ENCODE measurements at regions not wholly inside any gene's neighbourhood (a gene's known extent, or its start where the extent isn't known, plus 50 kb on each side); places are given as distances from the start of the nearest gene placed in this dataset.

- no peak overlapping the region for H3K4me3 ChIP-seq (replicated peaks in 1 of 3; ENCODE audit: low read depth in 2 of 3, low read length in 3 of 3)
- no peak overlapping the region for H3K27ac Mint-ChIP-seq
- H3K27me3 ChIP-seq (ENCODE audit: control insufficient read depth in 2 of 2, insufficient read depth in 2 of 2, low read length in 2 of 2) = no peaks in the 10 kb centered on the region
- peaks cover 0 to 4% of the 10 kb centered on the region in 2 donors for H3K9me3 ChIP-seq (replicated peaks in 1 of 2; ENCODE audit: control insufficient read depth in 1 of 2, insufficient read depth in 1 of 2, low read length in 2 of 2)
- H3K4me3 Mint-ChIP-seq = no peak overlapping the region
- TF ChIP-seq CTCF (IDR thresholded peaks at IDR 0.05) = no peak
- H3K4me1 ChIP-seq (ENCODE audit: control insufficient read depth in 1 of 2, insufficient read depth in 2 of 2, low read length in 2 of 2) = no peaks in the 10 kb centered on the region
- no peak overlapping the region for H3K9ac ChIP-seq (ENCODE audit: insufficient read depth, low read length, poor library complexity, severe bottlenecking)
- H3K36me3 Mint-ChIP-seq = no peaks in the 10 kb centered on the region
- no peaks in the 10 kb centered on the region for H3K79me2 ChIP-seq (ENCODE audit: insufficient read depth, low read length)
- H3K27ac ChIP-seq (ENCODE audit: low read depth in 1 of 2, low read length in 2 of 2) = no peak overlapping the region
- H3K4me2 ChIP-seq (replicated peaks; ENCODE audit: extremely low read depth, low read length, poor library complexity, severe bottlenecking) = no peak overlapping the region
- intact Hi-C loops (cut with micrococcal nuclease) = no loop called here
- H2AFZ ChIP-seq (ENCODE audit: insufficient read depth, low read depth, low read length, poor library complexity, severe bottlenecking) = no peak overlapping the region
- H3K4me1 Mint-ChIP-seq = no peaks in the 10 kb centered on the region
- no peaks in the 10 kb centered on the region for H3K36me3 ChIP-seq (replicated peaks in 1 of 2; ENCODE audit: control insufficient read depth in 1 of 2, insufficient read depth in 2 of 2, low read length in 2 of 2)
- 100% methylated on average over 2 of the region's 4 CpGs for WGBS (ENCODE audit: insufficient coverage)
- DNase-seq = no peak
- H3K9me3 Mint-ChIP-seq = peaks cover 0 to 5% (median 1%) of the 10 kb centered on the region in 7 donors
- no peaks in the 10 kb centered on the region for H4K20me1 ChIP-seq (ENCODE audit: insufficient read depth, low read length)
- peaks cover 0 to 3% (median 2%) of the 10 kb centered on the region in 3 donors for H3K27me3 Mint-ChIP-seq (ENCODE audit: low read depth in 3 of 3)
These were observed 456.5 kb upstream of the THRB start for GRCh38 chr3:24951180-24951579.

DNA sequence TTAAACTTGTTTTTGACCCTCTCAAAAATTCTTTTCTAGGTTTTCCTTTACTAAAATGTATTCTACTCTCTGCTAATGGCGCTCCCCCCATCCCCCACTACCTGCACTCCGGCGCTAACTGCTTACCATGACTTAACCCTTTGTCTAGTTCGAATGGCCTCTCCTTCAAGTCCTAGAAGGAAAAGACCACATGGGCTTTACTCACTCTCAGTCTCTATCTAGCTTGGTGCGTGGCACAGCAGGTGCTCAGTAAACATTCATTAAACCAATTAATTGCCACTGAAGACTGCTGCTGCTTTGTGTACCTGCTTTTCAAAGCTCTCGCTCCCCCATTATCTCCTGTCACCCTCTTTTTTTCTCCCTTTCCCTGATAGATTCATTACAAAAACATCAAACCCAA, 457.7 kb upstream of the THRB start:
- Histone ChIP-seq H4K20me1 (ENCODE audit: insufficient read depth, low read length) (no peaks in the 10 kb centered on the region), H3K4me2 (replicated peaks; ENCODE audit: extremely low read depth, low read length, poor library complexity, severe bottlenecking) (no peak overlapping the region), H3K27ac (ENCODE audit: low read depth in 1 of 2, low read length in 2 of 2) (no peak overlapping the region), H3K27me3 (ENCODE audit: control insufficient read depth in 2 of 2, insufficient read depth in 2 of 2, low read length in 2 of 2) (no peaks in the 10 kb centered on the region), H3K9ac (ENCODE audit: insufficient read depth, low read length, poor library complexity, severe bottlenecking) (no peak overlapping the region), H3K79me2 (ENCODE audit: insufficient read depth, low read length) (no peaks in the 10 kb centered on the region), H2AFZ (ENCODE audit: insufficient read depth, low read depth, low read length, poor library complexity, severe bottlenecking) (no peak overlapping the region), H3K9me3 (replicated peaks in 1 of 2; ENCODE audit: control insufficient read depth in 1 of 2, insufficient read depth in 1 of 2, low read length in 2 of 2) (no peaks in the 10 kb centered on the region), H3K36me3 (replicated peaks in 1 of 2; ENCODE audit: control insufficient read depth in 1 of 2, insufficient read depth in 2 of 2, low read length in 2 of 2) (no peaks in the 10 kb centered on the region), H3K4me3 (replicated peaks in 1 of 3; ENCODE audit: low read depth in 2 of 3, low read length in 3 of 3) (no peak overlapping the region), H3K4me1 (ENCODE audit: control insufficient read depth in 1 of 2, insufficient read depth in 2 of 2, low read length in 2 of 2) (no peaks in the 10 kb centered on the region)
- WGBS (ENCODE audit: insufficient coverage) = 77% methylated on average over 5 of the region's 6 CpGs
- intact Hi-C loops (cut with micrococcal nuclease) = no loop called here
- peaks cover 0 to 5% (median 1%) of the 10 kb centered on the region in 7 donors for H3K9me3 Mint-ChIP-seq
- no peak for DNase-seq
- no peak overlapping the region for H3K4me3 Mint-ChIP-seq
- H3K27me3 Mint-ChIP-seq (ENCODE audit: low read depth in 3 of 3) = peaks cover 0 to 3% (median 2%) of the 10 kb centered on the region in 3 donors
- no peaks in the 10 kb centered on the region for H3K4me1 Mint-ChIP-seq
- TF ChIP-seq CTCF (IDR thresholded peaks at IDR 0.05) = no peak
- H3K27ac Mint-ChIP-seq = no peak overlapping the region
- no peaks in the 10 kb centered on the region for H3K36me3 Mint-ChIP-seq

Data from CD14-positive monocyte (primary cell).